SH-SY5Y (cell line): ENCODE measurements at regions not wholly inside any gene's neighbourhood (a gene's known extent, or its start where the extent isn't known, plus 50 kb on each side); places are given as distances from the start of the nearest gene placed in this dataset.

Source experiments
- GATA2 ChIP-seq: IDR thresholded peaks from 2 replicates; pipeline ENCODE4 v1.6.1; 2011; ENCODE audit warnings: mild to moderate bottlenecking, low read depth, low read length
- GATA3 ChIP-seq: IDR thresholded peaks from 2 replicates; pipeline ENCODE4 v1.6.1; 2011; ENCODE audit warnings: low read depth, mild to moderate bottlenecking, low read length, moderate library complexity

DNA sequence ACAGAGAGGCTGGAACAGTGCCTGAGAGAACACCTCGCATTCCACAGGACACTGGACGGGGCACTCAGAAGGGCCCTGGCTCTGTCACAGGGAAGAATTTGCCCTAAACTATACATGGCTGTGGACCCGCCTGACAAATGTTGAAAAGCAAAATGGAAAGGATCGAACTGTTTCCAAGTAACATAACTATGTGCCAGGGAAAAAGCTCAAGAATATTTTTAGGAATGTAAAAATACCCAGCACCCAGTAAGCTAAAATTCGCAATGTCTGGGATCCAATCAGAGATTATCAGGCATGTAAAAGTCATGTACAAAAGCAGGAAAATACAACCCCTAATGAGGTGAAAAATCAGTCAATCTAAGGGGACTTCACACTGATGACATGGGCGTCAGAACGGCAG lies 215.9 kb downstream of the TTLL2 start:
- TF ChIP-seq GATA2 (no peak), GATA3 (no peak)

DNA sequence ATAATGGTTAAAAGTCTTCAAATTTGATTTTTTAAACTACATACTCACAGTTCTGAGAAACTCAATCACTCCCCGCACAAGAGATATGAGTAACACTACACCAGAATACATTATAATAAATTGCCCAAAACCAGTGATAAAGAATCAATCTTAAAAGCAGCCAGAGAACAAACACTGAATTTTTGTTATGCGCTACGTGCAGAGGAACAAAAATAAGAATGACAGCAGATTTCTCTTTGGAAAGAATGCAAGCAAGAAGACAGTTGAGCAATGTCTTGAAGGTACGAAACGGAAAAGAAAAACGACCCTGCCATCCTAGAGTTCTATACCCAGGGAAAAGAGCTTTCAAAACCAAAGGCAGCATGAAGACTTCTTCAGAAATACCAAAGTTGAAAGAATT lies 216.7 kb downstream of the TTLL2 start:
- no peak for TF ChIP-seq GATA2
- TF ChIP-seq GATA3, result no peak

DNA sequence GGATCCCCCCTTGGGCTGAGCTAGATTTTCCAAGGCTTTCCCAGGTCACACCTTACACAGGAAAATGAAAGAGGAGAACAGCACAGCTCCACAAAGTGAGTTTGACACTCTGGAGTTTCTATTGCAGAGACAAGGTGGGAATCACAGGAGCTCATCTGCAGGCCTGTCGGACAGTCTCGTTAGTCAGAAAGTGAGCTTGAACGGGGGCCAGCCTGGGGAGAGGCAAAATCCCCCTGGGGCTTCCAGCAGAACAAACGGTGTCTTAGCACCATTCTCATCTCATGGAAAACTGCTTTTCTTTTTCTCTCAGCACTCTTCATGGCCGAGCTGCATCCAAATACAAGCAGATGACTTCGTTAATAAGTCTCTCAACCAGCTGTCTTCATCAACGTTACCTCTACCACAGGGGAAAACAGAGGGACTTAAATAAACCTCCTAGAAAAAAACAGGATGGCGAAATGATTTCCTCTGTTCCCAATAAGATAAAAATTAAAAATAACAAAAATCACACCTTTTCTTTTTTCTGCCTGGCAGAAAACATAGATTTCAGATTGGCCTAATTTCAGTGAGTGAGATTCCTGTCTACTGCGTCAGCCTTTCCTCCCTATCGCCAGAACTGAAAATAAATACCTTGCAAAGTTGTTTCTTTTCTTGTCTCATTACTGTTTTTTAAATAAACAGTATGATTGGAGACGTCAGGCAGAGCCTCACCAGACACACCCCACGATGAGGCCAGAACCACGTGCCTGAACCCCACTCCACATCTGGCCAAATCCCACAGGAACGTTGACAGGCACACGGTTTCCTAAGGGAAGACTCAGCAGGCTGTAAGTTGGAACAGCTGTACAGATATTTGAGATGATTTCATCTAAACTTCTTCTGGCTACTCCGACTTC lies 219.0 kb downstream of the TTLL2 start:
- TF ChIP-seq GATA2 (no peak), GATA3 (no peak)

DNA sequence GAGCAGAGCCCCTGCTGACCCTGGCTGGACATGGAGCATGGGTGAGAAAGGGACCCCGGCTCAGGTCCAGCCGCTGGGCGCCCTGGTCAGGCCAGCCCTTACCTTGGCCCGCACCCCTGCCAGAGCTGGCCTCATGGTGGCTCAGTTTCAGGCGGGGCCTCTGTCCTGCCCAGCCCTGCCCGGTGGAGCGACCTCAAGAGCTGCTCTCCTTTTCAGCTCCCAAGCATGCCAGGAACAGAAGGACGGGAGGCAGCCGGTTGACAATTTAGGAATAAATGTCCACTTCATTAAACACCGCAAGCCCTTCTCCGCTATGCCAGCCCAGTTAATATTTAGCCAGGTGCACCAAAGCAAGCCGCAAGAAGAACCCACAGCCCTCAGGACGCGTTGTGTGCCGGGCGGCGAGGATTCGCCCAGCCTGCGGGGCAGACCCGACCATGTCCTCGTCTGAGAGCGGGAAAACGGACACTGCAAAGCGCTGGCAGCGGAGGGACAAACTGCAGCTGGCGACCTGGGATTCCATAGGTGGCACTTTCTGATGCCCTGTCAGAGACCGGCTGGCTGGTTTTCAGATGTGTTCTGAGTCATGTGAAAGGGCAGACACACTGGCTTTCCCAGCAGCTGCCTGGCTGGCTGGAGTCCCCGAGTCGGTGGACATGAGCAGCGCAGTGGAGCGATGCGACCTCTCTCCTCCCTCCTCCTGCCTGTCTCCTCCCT lies 221.9 kb downstream of the TTLL2 start:
- no peak for TF ChIP-seq GATA2
- TF ChIP-seq GATA3, result no peak

DNA sequence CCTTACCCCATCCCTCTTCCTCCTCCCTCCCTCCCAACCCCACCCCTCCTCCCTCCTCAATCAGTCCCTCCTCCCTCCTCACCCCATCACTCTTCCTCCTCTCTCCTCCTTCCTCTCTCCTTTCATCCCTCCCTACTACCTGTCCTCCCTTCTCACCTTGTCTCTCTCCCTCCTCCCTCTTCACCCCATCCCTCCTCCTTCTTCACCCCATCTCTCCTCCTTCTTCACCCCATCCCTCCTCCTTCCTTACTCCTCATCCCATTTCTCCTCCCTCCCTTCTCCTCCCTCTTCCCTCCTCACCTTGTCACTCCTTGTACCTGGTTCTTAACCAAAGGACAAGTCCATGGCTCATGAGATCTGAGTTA lies 222.4 kb downstream of the TTLL2 start:
- TF ChIP-seq GATA2 (no peak), GATA3 (no peak)

DNA sequence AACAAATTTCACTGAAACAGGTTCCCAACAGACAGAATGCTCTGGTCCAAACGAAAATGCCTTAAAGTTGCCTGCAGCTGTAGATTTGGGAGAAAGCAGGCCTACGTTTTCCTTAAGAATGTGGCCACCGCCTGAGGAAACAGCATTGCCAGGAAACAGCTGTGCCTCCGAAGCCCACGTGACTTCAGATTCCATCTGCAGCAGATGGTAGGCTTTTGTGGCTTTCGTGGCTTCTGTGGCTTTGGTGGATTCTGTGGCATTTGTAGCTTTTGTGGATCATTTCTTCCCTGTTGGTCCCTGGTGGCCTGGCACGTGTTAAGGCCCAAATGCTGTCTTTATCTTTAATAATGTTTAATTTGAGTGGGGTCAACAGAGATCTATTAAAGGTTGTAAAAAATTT lies 222.9 kb downstream of the TTLL2 start:
- TF ChIP-seq GATA2, result no peak
- TF ChIP-seq GATA3, result no peak

DNA sequence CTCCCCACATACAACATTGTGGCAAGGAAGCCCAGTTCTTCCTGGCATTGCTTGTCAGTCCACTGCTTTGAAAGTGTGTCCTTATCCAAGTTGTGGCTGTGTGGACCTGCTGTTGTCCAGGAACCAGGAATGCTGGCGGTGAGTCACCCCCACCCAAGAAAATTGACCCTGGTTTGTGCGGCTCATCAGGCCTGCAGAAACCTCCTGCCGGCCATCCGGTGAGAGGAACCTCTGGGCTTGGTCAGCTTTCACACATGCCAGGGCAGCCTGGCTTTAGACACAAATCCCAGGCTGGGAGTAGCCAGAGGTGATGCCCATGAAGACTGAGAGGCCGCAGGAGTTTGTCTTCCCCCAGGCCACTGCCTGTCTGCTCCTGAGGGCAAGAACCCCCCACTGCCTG lies 223.6 kb downstream of the TTLL2 start:
- TF ChIP-seq GATA2 (no peak), GATA3 (no peak)

DNA sequence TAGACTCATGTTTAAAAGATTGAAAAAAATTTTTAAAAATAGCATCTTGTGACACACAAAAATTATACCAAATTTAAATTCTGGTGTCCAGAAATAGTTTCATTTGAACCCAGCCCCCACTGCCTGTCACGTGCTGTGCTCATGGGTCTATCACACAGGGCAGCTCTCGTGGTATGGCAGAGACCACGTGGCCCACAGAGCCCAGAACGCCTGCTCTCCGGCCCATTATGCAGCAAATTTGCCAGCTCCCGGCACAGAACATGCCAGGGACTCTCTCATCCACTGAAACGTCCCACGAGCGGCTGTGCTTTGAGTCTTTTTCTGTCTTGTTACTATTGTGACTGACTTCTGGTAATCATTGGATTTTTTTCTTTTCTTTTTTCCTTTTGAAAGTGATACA lies 224.3 kb downstream of the TTLL2 start:
- no peak for TF ChIP-seq GATA3
- no peak for TF ChIP-seq GATA2

DNA sequence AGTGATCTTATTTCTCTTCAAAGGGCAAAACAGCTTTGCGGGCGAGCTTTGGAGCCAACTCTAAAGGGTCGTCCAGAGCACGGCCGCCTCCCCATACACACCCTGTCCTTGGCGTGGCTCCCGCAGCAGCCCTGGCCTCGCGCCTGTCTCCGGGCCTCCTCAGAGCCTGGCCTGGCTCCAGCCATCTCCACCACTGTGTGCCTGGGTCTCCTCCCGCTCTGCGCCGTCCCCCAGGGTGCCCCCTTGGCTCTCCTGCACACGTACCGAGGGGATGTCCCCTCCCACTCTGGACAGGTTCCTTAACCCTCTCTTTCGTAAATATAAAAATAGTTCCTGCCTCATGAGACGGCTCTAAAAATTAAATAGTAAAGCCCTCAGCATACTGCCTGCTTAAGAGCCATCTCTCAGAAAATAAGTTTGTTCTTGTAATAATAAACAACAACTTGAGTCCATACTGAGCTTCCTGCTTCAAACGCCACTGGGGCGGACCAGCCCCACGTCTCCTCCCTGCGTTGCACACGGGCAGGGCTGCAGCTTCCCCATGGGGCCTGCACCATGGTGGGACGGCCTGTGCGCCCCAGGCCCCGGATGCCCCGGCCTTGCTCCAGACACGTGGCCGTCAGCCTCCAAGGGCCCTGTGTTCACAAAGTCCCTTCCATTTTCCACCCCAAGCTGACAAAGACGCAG lies 226.2 kb downstream of the TTLL2 start:
- TF ChIP-seq GATA2, result no peak
- TF ChIP-seq GATA3, result no peak

DNA sequence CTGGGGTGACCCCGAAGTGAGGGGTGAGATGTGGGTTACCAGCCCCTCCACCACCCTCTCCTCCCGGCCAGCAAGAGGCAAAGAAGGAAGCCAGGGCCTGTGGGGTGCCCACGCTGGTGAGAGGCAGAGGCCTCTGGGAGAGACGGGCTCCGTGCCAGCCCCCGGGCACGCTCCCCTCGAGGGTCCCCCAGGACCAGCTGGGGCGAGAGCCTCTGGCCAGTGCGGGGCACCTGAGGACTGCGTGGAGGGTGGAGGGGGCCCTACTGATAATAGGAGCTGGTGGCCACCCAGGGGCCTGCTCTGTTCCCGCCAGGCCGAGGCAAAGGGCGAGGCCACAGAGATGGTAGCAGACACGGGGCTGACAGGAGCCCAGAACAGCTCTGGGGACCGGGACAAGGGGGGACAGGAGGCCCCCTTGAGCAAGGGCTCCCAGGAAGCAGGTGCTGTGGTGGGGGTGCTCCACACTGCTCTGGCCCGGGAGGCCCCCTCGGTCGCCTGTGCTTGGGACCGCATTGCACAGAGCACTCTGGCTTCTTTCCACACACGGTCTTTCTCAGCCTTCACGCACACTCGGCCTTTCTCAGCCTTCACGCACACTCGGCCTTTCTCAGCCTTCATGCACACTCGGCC lies 226.9 kb downstream of the TTLL2 start:
- no peak for TF ChIP-seq GATA3
- no peak for TF ChIP-seq GATA2

DNA sequence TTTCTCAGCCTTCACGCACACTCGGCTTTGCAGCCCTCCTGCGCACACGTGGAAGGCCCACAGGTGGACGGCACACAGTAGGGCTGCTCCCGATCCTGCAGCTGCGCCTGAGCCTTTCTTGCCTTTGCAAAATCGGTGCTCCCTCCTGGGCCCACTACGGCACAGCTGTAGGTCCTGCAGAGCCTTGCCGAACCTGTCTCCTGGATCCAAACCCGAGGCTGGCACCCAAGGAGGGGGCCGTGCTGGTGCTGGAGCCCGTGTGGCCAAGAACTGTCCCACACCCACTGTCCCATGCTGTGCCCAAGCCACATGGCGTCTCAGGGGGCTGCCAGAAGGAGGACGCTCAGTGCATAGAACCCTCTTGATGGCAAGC lies 227.4 kb downstream of the TTLL2 start:
- TF ChIP-seq GATA3 (no peak), GATA2 (no peak)

DNA sequence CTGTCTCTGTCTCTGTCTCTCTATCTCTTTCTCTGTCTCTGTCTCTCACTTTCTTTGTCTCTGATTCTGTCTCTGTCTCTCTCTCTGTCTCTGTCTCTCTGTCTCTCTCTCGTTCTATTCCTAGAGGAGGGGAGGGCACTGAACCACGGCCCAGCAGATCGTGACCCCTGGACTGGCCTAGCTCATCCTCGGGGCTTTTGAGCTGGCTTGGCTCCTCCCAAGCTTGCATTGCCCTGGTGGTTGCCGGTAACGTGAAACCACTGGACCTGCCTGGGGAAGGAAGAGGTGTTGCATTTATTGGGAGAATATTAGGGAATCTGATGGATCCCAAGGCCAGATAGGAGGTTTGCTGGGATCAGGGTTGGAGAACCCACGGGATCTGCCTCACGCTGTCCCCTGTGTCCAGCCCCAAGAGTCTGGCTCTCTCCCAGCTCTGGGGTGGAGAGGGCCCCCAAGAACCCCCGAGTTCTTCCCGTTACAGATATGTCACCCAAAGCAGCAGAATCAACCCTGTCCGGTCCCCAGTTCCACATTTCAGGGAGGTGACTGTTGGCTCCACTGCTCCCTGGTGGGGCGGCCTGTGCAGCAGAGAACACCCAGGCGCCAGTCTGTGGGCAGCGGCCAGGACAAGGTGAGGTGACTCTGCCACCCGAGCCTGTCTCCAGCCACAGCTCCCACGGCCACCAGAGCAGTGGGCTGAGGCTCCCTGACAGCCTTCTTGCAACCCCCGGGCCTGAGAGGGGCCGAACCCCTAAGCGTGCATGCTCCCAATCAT lies 228.3 kb downstream of the TTLL2 start:
- TF ChIP-seq GATA2 (no peak), GATA3 (no peak)

DNA sequence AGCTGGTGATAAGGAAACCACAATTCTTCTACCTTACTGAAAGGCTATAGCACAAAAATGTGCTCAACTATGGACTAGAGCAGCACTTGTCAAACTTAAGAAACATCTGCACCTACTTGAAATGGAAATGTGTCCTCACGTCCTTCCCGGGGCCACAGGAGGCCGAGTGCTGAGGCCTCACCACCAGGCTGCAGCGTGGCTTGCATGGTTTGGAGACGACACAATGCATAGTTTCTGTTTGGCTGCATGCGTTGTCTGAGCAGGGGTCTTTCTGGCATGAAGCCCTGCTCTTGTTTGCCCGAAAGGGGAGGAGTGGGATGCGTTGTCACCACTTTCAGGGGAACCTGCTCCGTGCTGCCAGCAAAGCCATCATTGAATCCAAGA lies 228.8 kb downstream of the TTLL2 start:
- TF ChIP-seq GATA3, result no peak
- no peak for TF ChIP-seq GATA2
